ENCODE measurements at regions not wholly inside any gene's neighbourhood (a gene's known extent, or its start where the extent isn't known, plus 50 kb on each side); places are given as distances from the start of the nearest gene placed in this dataset.
"Not testable (repeated sequence)": the region's sequence is repeated elsewhere in the genome, so short reads cannot be mapped to it uniquely, and the experiment has no call there.

GRCh38 chr5:142402752-142403318, 78.0 kb upstream of the SPRY4 start:
- DNase-seq: no peak

- DNase-seq: no peak
Observed at GRCh38 chr5:142400415-142400814, 75.6 kb upstream of the SPRY4 start.

- no peak for DNase-seq
Observed at GRCh38 chr5:142399891-142400290, 75.1 kb upstream of the SPRY4 start.

GRCh38 chr5:142398730-142399055, 73.9 kb upstream of the SPRY4 start:
- no peak for DNase-seq

- not testable (repeated sequence) for DNase-seq
Observed at GRCh38 chr5:142398011-142398729, 73.3 kb upstream of the SPRY4 start.

GRCh38 chr5:142397178-142397577, 72.4 kb upstream of the SPRY4 start:
- DNase-seq: no peak

- no peak for DNase-seq
Observed at GRCh38 chr5:142396436-142397038, 71.7 kb upstream of the SPRY4 start.

- DNase-seq: no peak
Observed at GRCh38 chr5:142395334-142395733, 70.5 kb upstream of the SPRY4 start.

GRCh38 chr5:142391058-142391845, 66.4 kb upstream of the SPRY4 start:
- DNase-seq: no peak

- no peak for DNase-seq
Observed at GRCh38 chr5:142390334-142390733, 65.5 kb upstream of the SPRY4 start.

GRCh38 chr5:142388696-142389095, 63.9 kb upstream of the SPRY4 start:
- no peak for DNase-seq

- peak; percentile 15 for DNase-seq
Observed at GRCh38 chr5:142387024-142387682, 62.3 kb upstream of the SPRY4 start.

GRCh38 chr5:142386137-142387023, 61.6 kb upstream of the SPRY4 start:
- DNase-seq: peak; percentile 67

- no peak for DNase-seq
Observed at GRCh38 chr5:142385194-142385593, 60.4 kb upstream of the SPRY4 start.

GRCh38 chr5:142384014-142384413, 59.2 kb upstream of the SPRY4 start:
- DNase-seq: no peak

GRCh38 chr5:142382186-142382585, 57.4 kb upstream of the SPRY4 start:
- no peak for DNase-seq

GRCh38 chr5:142378737-142379634, 54.2 kb upstream of the SPRY4 start:
- no peak for DNase-seq

GRCh38 chr5:142375944-142376411, 51.2 kb upstream of the SPRY4 start:
- no peak for DNase-seq
